Kidney epithelial cell (primary cell): ENCODE measurements at regions not wholly inside any gene's neighbourhood (a gene's known extent, or its start where the extent isn't known, plus 50 kb on each side); places are given as distances from the start of the nearest gene placed in this dataset.

Experiments
- DNase-seq: peaks from one replicate; pipeline ENCODE4 v3.0.0-alpha.2; 2010; ENCODE audit warnings: low read depth
- H3K27me3 ChIP-seq: 2 replicates; pipeline ENCODE4 v1.6.0; 2011; ENCODE audit warnings: low read length; ENCODE audit not compliant: control insufficient read depth, insufficient read depth
- H3K36me3 ChIP-seq: 2 replicates; pipeline ENCODE4 v1.5.1; 2011; ENCODE audit warnings: low read length; ENCODE audit not compliant: control insufficient read depth, insufficient read depth
- H3K4me3 ChIP-seq: 2 replicates; pipeline ENCODE4 v1.5.1; 2011; ENCODE audit warnings: low read depth, mild to moderate bottlenecking, control low read depth, low read length
- TF ChIP-seq, protein P1 (sequence below): IDR thresholded peaks from 2 replicates; pipeline ENCODE4 v1.5.1; 2011; ENCODE audit warnings: mild to moderate bottlenecking, moderate library complexity, low read length, control low read depth, inconsistent platforms; ENCODE audit not compliant: insufficient read depth, poor library complexity, severe bottlenecking

DNA sequence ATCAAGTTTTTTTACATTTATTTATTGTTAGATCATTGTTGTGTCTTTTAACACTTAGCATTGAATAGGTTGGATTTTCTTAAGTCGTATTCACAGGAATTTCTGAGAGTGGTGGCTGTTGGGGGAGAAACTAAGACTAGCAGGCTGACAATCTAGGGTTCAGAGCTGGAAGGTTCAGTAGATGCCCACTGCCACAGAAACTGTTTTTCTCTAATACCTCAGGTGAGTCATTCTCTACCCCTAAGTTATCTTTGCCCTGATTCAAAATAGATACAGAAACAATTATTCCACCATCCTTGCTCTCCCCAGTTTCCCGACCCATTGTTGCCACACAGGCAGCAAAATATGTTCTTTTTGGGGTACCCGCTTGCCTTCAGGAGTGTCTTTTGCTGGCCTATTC, 870.8 kb upstream of the ID2 start:
- TF ChIP-seq, protein P1, sequence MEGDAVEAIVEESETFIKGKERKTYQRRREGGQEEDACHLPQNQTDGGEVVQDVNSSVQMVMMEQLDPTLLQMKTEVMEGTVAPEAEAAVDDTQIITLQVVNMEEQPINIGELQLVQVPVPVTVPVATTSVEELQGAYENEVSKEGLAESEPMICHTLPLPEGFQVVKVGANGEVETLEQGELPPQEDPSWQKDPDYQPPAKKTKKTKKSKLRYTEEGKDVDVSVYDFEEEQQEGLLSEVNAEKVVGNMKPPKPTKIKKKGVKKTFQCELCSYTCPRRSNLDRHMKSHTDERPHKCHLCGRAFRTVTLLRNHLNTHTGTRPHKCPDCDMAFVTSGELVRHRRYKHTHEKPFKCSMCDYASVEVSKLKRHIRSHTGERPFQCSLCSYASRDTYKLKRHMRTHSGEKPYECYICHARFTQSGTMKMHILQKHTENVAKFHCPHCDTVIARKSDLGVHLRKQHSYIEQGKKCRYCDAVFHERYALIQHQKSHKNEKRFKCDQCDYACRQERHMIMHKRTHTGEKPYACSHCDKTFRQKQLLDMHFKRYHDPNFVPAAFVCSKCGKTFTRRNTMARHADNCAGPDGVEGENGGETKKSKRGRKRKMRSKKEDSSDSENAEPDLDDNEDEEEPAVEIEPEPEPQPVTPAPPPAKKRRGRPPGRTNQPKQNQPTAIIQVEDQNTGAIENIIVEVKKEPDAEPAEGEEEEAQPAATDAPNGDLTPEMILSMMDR, result no peak
- Histone ChIP-seq H3K36me3 (no peaks in the 10 kb centered on the region), H3K4me3 (no peak overlapping the region), H3K27me3 (no peaks in the 10 kb centered on the region)
- no peak for DNase-seq

DNA sequence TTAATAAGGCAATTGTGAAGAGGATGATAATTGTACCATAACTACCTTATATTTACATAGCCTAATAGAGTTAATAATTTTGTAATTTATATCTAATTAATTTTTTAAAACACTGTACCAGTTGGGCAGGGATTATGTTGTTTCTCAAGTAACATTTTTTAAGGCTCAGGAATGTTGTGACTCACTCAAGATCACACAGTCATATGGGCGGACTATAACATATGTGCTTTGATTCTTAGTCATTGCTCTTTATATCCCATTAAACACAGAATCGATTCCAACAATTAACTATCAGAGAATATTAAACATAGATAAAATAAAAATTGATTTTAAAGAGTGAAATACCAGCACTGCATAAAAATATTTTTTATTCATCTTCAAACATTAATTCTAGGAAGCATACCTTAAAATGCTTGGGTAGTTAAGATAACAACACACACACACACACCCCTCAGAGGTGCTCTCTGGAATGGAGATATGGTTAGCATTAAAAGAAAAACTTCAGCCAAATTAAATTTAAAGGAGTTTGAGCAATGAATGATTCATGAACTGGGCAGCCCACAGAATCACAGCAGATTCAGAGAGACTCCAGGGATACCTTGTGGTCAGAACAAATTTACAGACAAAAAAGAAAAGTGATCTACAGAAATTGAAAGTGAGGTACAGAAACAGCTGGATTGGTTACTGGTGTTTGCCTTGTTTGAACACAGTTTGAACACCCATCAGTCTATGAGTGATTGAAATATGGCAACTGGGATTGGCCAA, 869.4 kb upstream of the ID2 start:
- DNase-seq, result no peak
- Histone ChIP-seq H3K36me3 (no peaks in the 10 kb centered on the region), H3K4me3 (no peak overlapping the region), H3K27me3 (no peaks in the 10 kb centered on the region)
- TF ChIP-seq, protein P1, result no peak

DNA sequence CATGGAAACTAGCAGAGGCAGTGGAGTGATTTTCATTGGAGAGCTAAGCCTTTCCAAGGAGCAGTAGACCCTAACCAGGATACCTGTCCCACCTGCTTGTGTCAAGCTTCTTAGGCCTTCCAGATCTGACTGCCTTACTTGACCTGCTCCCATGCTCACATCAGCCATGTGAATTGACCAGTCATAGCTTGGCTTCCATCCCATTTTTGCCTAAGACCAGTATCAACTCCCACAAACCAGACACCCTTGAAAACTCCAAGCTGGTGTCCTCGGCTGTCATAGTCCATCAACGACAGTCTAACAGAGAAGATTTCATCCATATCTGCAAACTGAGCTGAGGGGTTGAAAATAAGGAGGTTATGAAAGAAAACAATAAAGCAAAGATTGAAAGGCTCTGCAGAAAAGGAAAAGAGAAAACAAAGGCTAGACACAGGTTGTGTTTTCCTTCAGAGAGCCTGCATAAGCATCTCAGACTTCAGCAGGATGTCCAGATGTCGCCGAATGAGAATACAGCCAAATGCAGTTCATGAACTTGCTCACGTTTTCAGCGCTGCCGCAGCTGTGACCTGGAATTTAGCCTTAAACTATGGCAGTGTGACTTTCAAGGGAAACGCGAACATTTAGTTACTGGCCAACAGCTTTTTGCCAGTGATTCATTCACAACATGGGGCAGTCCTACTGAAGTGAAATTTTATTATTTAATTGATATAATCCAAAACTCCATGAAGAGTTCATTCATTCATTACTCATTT, 868.1 kb upstream of the ID2 start:
- DNase-seq, result no peak
- Histone ChIP-seq H3K36me3 (no peaks in the 10 kb centered on the region), H3K27me3 (no peaks in the 10 kb centered on the region), H3K4me3 (no peak overlapping the region)
- TF ChIP-seq, protein P1, result no peak

DNA sequence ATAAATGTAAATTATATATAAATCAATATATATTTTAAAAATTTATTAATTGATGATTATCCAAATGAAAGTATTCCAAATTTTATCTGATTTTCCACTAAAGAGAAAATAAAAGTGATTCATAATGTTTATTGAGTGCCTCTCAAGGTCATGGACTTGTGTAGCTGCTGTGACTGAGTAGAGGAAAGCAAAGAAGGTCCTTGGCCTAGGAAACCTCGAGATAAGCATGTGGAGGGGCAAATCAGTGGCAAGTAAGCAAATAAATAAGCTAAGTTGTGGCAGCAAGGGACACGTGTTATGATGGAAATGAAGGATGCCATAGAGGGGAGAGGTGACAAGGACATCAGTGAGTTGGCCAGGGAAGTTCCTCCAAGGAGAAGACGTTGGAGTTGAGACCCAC, 866.1 kb upstream of the ID2 start:
- TF ChIP-seq, protein P1, result no peak
- Histone ChIP-seq H3K36me3 (no peaks in the 10 kb centered on the region), H3K27me3 (no peaks in the 10 kb centered on the region), H3K4me3 (no peak overlapping the region)
- DNase-seq, result no peak

DNA sequence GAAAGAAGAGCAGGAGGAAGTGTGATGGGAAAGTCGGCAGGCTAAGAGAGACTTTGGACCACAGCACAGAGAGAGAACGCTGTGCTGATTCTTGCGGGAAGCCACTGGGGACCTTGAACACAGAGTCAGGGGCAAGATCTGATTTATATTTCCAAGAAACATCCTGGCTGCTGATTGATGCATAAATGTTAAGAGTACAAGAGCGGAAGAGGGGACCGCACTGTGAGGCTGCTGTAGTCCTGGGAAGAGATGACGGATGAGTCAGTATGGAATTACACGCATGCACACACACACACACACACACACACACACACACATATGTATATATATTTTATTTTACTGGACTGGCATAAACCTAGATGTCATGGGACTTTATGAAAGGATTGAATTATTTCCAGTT, 865.6 kb upstream of the ID2 start:
- H3K4me3 ChIP-seq, result no peak overlapping the region
- DNase-seq, result no peak
- TF ChIP-seq, protein P1, result no peak
- no peaks in the 10 kb centered on the region for H3K27me3 ChIP-seq
- no peaks in the 10 kb centered on the region for H3K36me3 ChIP-seq
